Stimulated activated naive CD4-positive, alpha-beta T cell treated with Interleukin-2 at 50 U/mL for 16 hours (primary cell): ENCODE measurements at regions not wholly inside any gene's neighbourhood (a gene's known extent, or its start where the extent isn't known, plus 50 kb on each side); places are given as distances from the start of the nearest gene placed in this dataset.
"Not testable (repeated sequence)": the region's sequence is repeated elsewhere in the genome, so short reads cannot be mapped to it uniquely, and the experiment has no call there.

Experiments used
- DNase-seq: peaks from one replicate; lab custom pipeline; 2025; lab: John Stamatoyannopoulos, UW

- DNase-seq: not testable (repeated sequence)
These were observed 52.7 kb upstream of the NOTCH2NLA start for GRCh38 chr1:146281522-146281921.

GRCh38 chr1:146278758-146279157 lies 49.9 kb upstream of the NOTCH2NLA start:
- DNase-seq: not testable (repeated sequence)
